ENCODE measurements at regions not wholly inside any gene's neighbourhood (a gene's known extent, or its start where the extent isn't known, plus 50 kb on each side); places are given as distances from the start of the nearest gene placed in this dataset.
"Not testable (repeated sequence)": the region's sequence is repeated elsewhere in the genome, so short reads cannot be mapped to it uniquely, and the experiment has no call there.

DNA sequence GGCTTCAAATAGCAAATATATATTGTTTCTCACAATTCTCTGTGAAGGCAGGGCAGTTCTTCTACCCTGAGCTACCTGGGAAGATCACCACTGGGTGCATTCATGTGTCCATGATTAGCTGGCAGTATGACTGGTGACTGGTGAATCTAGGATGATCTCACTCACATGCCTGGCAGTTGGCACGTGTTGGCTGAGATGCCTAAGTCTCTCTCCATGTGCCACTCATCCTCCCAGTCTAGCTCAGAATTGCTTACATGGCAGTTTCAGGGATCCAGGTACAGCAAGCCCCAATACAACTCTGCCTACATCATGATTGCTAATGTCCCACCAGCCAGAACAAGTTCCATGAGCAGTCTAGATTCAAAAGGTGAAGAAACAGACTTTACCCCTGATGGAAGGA lies 346.8 kb upstream of the CNR1 start:
- in situ Hi-C loops (cut with MboI; ENCODE audit: low sequenced_read_pairs in 4 of 4) (no loop called here), intact Hi-C loops (cut with DNase I; ENCODE audit: low total_unique reads) (no loop called here)
- Histone ChIP-seq H3K27me3 (no peaks in the 10 kb centered on the region), H3K4me3 (no peak overlapping the region), H3K36me3 (no peaks in the 10 kb centered on the region), H3K4me1 (no peaks in the 10 kb centered on the region), H3K9me3 (no peaks in the 10 kb centered on the region), H3K27ac (no peak overlapping the region)
- ATAC-seq (no peak), DNase-seq (no peak)
- TF ChIP-seq POLR2A (IDR thresholded peaks at IDR 0.05), result no peak
- TF ChIP-seq, protein P1, sequence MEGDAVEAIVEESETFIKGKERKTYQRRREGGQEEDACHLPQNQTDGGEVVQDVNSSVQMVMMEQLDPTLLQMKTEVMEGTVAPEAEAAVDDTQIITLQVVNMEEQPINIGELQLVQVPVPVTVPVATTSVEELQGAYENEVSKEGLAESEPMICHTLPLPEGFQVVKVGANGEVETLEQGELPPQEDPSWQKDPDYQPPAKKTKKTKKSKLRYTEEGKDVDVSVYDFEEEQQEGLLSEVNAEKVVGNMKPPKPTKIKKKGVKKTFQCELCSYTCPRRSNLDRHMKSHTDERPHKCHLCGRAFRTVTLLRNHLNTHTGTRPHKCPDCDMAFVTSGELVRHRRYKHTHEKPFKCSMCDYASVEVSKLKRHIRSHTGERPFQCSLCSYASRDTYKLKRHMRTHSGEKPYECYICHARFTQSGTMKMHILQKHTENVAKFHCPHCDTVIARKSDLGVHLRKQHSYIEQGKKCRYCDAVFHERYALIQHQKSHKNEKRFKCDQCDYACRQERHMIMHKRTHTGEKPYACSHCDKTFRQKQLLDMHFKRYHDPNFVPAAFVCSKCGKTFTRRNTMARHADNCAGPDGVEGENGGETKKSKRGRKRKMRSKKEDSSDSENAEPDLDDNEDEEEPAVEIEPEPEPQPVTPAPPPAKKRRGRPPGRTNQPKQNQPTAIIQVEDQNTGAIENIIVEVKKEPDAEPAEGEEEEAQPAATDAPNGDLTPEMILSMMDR (IDR thresholded peaks at IDR 0.05 in 4 of 5, conservative IDR thresholded peaks at IDR 0.05 in 1 of 5), result no peak

DNA sequence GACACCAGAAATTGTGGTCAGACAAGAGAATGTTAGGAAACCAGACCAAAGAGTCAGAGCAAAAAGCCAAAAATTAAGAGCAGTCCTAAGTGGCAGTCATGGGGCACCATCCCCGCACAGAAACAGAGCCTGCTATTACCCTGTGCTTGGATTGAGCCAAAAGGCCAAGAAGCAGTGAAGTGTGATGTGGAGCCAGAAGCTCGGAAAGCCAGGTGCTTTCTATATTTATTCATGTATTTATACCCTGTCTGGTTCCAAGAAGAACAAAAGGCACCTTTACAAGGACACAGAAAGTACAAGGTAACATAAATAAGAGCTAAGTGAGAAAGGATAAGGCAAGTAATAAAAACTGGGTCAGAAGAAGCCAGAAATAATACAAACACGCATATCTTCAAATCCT lies 336.2 kb upstream of the CNR1 start:
- no peak overlapping the region for H3K27ac ChIP-seq

DNA sequence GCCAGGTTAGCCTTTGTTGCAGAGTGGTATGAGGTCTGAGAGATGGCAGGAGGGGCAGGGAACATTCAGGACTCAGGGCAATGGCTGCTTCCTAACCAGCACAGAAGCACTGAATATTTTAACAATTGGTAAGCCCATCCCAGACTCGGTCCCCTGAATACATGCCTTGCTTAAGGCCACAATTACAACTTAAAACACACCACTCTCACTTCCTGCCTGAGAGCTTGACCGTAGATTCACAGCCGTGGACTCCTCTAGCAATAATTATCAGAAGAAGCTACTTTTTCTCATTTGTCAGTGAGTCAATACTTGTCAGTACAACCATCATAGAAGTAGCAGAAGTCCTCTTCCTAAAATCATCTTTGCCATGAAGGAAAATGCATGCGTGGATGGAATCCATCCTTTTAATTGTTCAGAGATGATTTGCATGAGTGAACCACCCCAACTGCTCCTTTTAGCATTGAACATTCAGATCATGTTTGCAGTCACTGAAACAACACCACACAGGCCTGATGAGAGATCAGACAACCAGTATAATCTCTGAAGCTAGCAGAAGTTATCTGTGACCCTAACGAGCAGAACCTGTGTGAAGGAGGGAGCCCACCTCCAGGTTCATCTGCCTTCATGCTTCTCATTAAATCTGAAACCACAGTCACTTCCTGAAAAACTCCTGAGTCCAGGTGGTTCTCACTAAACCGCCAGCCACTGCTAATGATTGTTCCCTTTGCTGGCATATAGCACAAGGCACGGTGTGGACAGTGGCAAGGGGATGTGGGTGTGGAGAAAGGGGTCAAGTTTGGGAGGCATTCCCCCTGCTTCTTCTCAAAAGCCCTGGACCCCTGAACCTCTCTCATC lies 333.9 kb upstream of the CNR1 start:
- in situ Hi-C loops (cut with MboI; ENCODE audit: low sequenced_read_pairs in 4 of 4), result no loop called here
- intact Hi-C loops (cut with DNase I; ENCODE audit: low total_unique reads), result no loop called here
- no peak for DNase-seq
- no peaks in the 10 kb centered on the region for H3K36me3 ChIP-seq
- no peaks in the 10 kb centered on the region for H3K27me3 ChIP-seq
- no peaks in the 10 kb centered on the region for H3K9me3 ChIP-seq
- TF ChIP-seq POLR2A (IDR thresholded peaks at IDR 0.05), result no peak
- TF ChIP-seq, protein P1 (IDR thresholded peaks at IDR 0.05 in 4 of 5, conservative IDR thresholded peaks at IDR 0.05 in 1 of 5), result no peak
- ATAC-seq, result no peak
- no peaks in the 10 kb centered on the region for H3K4me1 ChIP-seq
- H3K4me3 ChIP-seq, result no peak overlapping the region
- H3K27ac ChIP-seq, result no peak overlapping the region

More for the DNA sequence above, 336.2 kb upstream of the CNR1 start:
- H3K4me1 ChIP-seq, result no peaks in the 10 kb centered on the region
- H3K36me3 ChIP-seq, result no peaks in the 10 kb centered on the region
- H3K27me3 ChIP-seq, result no peaks in the 10 kb centered on the region
- intact Hi-C loops (cut with DNase I; ENCODE audit: low total_unique reads) (no loop called here), in situ Hi-C loops (cut with MboI; ENCODE audit: low sequenced_read_pairs in 4 of 4) (no loop called here)
- H3K9me3 ChIP-seq, result no peaks in the 10 kb centered on the region
- ATAC-seq (no peak), DNase-seq (no peak)
- H3K4me3 ChIP-seq, result no peak overlapping the region
- no peak for TF ChIP-seq POLR2A (IDR thresholded peaks at IDR 0.05)
- TF ChIP-seq, protein P1 (IDR thresholded peaks at IDR 0.05 in 4 of 5, conservative IDR thresholded peaks at IDR 0.05 in 1 of 5), result no peak

DNA sequence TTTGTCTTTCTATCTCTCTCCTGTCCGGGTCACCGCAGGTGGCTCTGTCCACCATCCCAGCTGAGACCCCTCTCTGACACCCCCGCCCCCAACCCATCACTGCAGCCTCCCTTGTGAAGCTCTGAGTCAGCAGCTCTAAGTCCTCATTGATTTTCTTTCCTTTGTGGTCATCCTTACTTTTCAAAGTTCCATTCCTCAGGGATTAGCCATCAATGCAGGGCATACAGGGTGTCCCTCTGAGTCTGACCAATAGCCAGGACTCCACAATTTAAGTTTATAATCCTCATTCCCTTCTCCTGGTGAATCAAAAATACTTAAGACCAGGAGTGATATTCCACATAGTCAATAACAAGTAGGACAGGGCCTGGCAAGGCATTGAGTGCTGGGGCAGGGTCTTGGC lies 333.3 kb upstream of the CNR1 start:
- H3K4me1 ChIP-seq, result no peaks in the 10 kb centered on the region
- no peak for ATAC-seq
- in situ Hi-C loops (cut with MboI; ENCODE audit: low sequenced_read_pairs in 4 of 4), result no loop called here
- intact Hi-C loops (cut with DNase I; ENCODE audit: low total_unique reads), result no loop called here
- H3K9me3 ChIP-seq, result no peaks in the 10 kb centered on the region
- no peak overlapping the region for H3K27ac ChIP-seq
- TF ChIP-seq, protein P1 (IDR thresholded peaks at IDR 0.05 in 4 of 5, conservative IDR thresholded peaks at IDR 0.05 in 1 of 5), result no peak
- TF ChIP-seq POLR2A (IDR thresholded peaks at IDR 0.05), result no peak
- H3K27me3 ChIP-seq, result no peaks in the 10 kb centered on the region
- no peaks in the 10 kb centered on the region for H3K36me3 ChIP-seq
- DNase-seq, result no peak
- H3K4me3 ChIP-seq, result no peak overlapping the region

DNA sequence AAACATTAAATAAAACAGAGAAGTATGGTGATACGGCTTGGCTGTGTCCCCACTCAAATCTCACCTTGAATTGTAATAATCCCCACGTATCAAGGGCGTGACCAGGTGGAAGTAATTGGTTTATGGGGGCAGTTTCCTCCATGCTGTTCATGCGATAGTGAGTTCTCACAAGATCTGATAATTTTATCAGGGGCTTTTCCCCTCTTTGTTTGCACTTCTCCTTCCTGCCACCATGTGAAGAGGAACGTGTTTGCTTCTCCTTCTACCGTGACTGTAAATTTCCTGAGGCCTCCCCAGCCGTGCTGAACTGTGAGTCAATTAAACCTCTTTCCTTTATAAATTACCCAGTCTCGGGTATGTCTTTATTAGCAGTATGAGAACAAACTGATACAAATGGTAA lies 331.3 kb upstream of the CNR1 start:
- intact Hi-C loops (cut with DNase I; ENCODE audit: low total_unique reads); ATAC-seq; in situ Hi-C loops (cut with MboI; ENCODE audit: low sequenced_read_pairs in 4 of 4); H3K27ac ChIP-seq; H3K4me1 ChIP-seq; H3K9me3 ChIP-seq; H3K4me3 ChIP-seq; H3K27me3 ChIP-seq; DNase-seq; H3K36me3 ChIP-seq: not testable (repeated sequence)

All from gastrocnemius medialis (tissue), 4 donors.